Coronary artery (tissue), 2 donors: ENCODE measurements at regions not wholly inside any gene's neighbourhood (a gene's known extent, or its start where the extent isn't known, plus 50 kb on each side); places are given as distances from the start of the nearest gene placed in this dataset.

Source experiments
- DNase-seq: peaks from one replicate; pipeline ENCODE4 v3.0.0-alpha.2; 2017; ENCODE audit warnings: low spot score
- H3K27ac ChIP-seq, 2 donors: fragments of 200-600 bp; sonication (generic); one replicate each; pipeline ENCODE4 v1.5.1; 2016 to 2019
- H3K4me3 ChIP-seq: fragments of 200-600 bp; sonication (generic); 2 replicates; pipeline ENCODE4 v1.5.1; 2016; ENCODE audit warnings: mild to moderate bottlenecking, moderate library complexity
- CTCF ChIP-seq: fragments of 200-600 bp; sonication (generic); IDR thresholded peaks from one replicate; pipeline ENCODE4 v1.5.1; 2019; ENCODE audit warnings: antibody characterized with exemption

- TF ChIP-seq CTCF, result no peak
- DNase-seq, result no peak
- no peak overlapping the region for H3K27ac ChIP-seq
Measured at GRCh38 chr1:201690528-201690927, 138.4 kb upstream of the IPO9 start.

GRCh38 chr1:201691716-201692554 is 137.0 kb upstream of the IPO9 start:
- Histone ChIP-seq H3K27ac (no peak overlapping the region), H3K4me3 (no peak overlapping the region)
- TF ChIP-seq CTCF, result no peak
- DNase-seq, result no peak

More at GRCh38 chr1:201690528-201690927, 138.4 kb upstream of the IPO9 start:
- no peak overlapping the region for H3K4me3 ChIP-seq

GRCh38 chr1:201692555-201693394 is 136.2 kb upstream of the IPO9 start:
- Histone ChIP-seq H3K27ac (no peak overlapping the region), H3K4me3 (no peak overlapping the region)
- TF ChIP-seq CTCF, result no peak
- DNase-seq, result no peak

GRCh38 chr1:201693890-201694607 is 134.9 kb upstream of the IPO9 start:
- no peak for DNase-seq
- H3K4me3 ChIP-seq, result no peak overlapping the region
- TF ChIP-seq CTCF, result no peak
- H3K27ac ChIP-seq, result no peak overlapping the region

GRCh38 chr1:201694608-201695335 is 134.2 kb upstream of the IPO9 start:
- no peak overlapping the region for H3K27ac ChIP-seq
- TF ChIP-seq CTCF, result no peak
- H3K4me3 ChIP-seq, result no peak overlapping the region
- DNase-seq, result no peak

GRCh38 chr1:201695607-201696006 is 133.3 kb upstream of the IPO9 start:
- no peak for TF ChIP-seq CTCF
- Histone ChIP-seq H3K4me3 (no peak overlapping the region), H3K27ac (peak overlapping the region in 1 of 2 donors; percentile 29)
- no peak for DNase-seq
